Bronchial epithelial cell (primary cell): ENCODE measurements at regions not wholly inside any gene's neighbourhood (a gene's known extent, or its start where the extent isn't known, plus 50 kb on each side); places are given as distances from the start of the nearest gene placed in this dataset.

Experiments
- DNase-seq: peaks from one replicate; pipeline ENCODE4 v3.0.0-alpha.2; 2010; ENCODE audit warnings: low read depth
- FAIRE-seq: peaks from 2 replicates; lab custom pipeline; 2011; peaks lifted over from hg19 to GRCh38; lab: Jason Lieb, UNC
- H3K27me3 ChIP-seq: 2 replicates; pipeline ENCODE4 v1.5.1; 2011; ENCODE audit warnings: low read length; ENCODE audit not compliant: control insufficient read depth, insufficient read depth
- H3K36me3 ChIP-seq: 2 replicates; pipeline ENCODE4 v1.5.1; 2011; ENCODE audit warnings: low read length; ENCODE audit not compliant: control insufficient read depth, insufficient read depth
- H3K4me3 ChIP-seq: 2 replicates; pipeline ENCODE4 v1.5.1; 2011; ENCODE audit warnings: mild to moderate bottlenecking, low read depth, low read length, control low read depth
- TF ChIP-seq, protein P1 (sequence below): IDR thresholded peaks from 2 replicates; pipeline ENCODE4 v1.5.1; 2011; ENCODE audit warnings: mild to moderate bottlenecking, moderate library complexity, low read length, control low read depth, inconsistent platforms; ENCODE audit not compliant: insufficient read depth, severe bottlenecking

DNA sequence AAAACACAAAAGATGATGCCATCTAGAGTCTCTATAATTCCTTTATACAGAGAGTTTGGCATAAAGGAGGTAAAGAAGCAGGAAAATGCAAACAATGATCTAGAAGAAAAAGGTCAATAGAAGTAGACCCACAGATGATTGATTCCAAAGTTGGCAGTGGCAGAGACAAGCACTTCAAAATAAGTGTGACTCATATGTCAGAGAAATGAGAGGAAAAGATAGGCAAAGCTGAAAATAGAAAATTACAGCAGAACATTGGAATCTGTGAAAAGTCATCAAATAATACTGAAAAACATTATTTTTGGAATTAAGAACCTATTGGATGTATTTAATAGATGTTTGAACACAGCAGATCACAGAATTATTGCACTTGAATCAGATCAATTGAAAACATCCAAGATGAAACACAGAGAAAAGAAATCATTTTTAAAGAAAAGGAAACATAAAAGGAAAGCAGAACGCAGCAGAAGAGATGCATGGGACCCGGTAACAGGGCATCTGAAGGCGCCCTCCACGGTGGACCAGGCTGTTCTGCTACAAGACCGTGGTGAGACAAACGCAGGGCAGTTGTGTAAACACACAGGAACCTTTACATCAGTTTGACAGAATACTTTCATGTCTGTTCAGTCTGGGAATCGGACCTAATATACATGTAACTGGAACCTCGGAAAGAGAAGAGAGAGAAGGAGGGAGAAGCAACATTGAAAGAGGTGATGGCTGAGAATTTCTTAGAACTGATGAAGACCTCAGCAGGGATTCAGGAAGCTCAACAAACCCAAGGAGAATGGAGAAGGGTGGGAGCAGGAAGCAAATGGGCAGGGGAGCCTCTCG lies 74.6 kb upstream of the GPC1 start:
- Histone ChIP-seq H3K36me3 (no peaks in the 10 kb centered on the region), H3K4me3 (no peak overlapping the region), H3K27me3 (no peaks in the 10 kb centered on the region)
- TF ChIP-seq, protein P1, sequence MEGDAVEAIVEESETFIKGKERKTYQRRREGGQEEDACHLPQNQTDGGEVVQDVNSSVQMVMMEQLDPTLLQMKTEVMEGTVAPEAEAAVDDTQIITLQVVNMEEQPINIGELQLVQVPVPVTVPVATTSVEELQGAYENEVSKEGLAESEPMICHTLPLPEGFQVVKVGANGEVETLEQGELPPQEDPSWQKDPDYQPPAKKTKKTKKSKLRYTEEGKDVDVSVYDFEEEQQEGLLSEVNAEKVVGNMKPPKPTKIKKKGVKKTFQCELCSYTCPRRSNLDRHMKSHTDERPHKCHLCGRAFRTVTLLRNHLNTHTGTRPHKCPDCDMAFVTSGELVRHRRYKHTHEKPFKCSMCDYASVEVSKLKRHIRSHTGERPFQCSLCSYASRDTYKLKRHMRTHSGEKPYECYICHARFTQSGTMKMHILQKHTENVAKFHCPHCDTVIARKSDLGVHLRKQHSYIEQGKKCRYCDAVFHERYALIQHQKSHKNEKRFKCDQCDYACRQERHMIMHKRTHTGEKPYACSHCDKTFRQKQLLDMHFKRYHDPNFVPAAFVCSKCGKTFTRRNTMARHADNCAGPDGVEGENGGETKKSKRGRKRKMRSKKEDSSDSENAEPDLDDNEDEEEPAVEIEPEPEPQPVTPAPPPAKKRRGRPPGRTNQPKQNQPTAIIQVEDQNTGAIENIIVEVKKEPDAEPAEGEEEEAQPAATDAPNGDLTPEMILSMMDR, result no peak
- no peak for DNase-seq
- FAIRE-seq, result no peak

DNA sequence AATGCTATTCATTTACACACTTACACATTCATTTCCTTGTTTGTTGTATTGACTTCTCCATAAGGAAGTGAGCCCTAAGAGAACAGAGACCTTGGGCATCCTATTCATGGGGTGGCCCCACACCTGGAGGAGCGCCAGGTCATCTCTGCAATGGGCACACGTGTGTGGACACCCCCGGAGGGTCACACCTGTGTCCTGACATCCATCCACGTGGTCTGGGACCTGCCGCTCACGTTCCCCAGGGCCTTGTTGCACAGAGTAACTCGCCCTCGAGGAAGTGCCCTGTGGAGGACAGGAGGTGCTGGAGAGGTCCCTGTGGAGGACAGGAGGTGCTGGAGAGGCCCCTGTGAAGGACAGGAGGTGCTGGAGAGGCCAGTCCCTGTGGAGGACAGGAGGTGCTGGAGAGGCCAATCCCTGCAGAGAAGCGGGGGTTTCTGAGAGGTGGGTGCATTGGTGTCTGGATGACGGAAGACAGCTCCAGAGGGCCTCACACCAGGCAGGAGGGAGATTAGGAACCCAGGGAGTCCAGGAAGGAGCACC lies 73.2 kb upstream of the GPC1 start:
- Histone ChIP-seq H3K27me3 (no peaks in the 10 kb centered on the region), H3K4me3 (no peak overlapping the region), H3K36me3 (no peaks in the 10 kb centered on the region)
- DNase-seq (no peak), FAIRE-seq (no peak)
- TF ChIP-seq, protein P1, result no peak

DNA sequence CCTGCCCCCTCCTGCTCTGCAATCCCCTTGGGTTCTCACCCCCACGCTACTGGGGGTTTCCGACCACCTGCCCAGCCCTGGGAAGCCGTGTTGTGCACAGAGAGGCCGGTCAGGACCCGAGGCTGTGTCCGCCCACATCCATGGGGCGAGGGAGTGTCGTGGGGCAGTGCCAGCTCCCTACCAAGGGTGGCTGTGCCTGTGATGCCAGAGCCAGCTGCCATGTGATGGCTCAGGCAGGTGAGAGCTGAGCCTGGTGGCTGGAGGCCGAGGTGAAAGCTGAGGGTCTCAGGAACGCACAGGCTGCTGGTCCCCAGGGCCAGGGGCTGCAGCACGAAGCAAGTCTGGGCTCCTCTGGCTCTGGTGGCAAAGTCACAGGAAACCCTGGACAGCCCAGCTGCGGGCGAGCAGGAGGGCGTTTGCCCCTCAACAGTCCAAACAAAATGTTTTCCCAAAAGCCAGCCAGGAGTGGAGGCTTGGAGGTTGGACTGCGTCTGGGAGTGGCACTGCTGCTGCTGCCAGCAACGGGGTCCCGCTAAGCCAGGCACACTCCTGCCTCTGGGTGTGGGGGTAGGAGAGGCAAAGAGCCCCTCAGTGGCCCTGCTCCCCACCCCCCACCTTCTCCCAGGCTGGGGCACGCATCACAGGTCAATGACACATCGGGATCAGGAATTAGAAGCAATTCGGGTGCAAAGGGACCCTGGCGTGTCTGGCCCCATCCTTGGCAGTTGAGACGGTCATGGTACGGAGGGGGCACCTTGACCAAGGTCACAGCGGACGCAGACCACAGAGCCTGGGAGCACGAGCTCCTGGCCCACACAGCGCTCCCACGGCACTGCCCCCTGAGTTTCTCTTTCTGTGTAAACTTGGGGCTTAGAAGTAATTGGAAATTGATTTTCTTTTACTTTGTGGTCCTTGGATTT lies 72.4 kb upstream of the GPC1 start:
- Histone ChIP-seq H3K36me3 (no peaks in the 10 kb centered on the region), H3K27me3 (no peaks in the 10 kb centered on the region), H3K4me3 (no peak overlapping the region)
- FAIRE-seq (no peak), DNase-seq (no peak)
- TF ChIP-seq, protein P1, result no peak

DNA sequence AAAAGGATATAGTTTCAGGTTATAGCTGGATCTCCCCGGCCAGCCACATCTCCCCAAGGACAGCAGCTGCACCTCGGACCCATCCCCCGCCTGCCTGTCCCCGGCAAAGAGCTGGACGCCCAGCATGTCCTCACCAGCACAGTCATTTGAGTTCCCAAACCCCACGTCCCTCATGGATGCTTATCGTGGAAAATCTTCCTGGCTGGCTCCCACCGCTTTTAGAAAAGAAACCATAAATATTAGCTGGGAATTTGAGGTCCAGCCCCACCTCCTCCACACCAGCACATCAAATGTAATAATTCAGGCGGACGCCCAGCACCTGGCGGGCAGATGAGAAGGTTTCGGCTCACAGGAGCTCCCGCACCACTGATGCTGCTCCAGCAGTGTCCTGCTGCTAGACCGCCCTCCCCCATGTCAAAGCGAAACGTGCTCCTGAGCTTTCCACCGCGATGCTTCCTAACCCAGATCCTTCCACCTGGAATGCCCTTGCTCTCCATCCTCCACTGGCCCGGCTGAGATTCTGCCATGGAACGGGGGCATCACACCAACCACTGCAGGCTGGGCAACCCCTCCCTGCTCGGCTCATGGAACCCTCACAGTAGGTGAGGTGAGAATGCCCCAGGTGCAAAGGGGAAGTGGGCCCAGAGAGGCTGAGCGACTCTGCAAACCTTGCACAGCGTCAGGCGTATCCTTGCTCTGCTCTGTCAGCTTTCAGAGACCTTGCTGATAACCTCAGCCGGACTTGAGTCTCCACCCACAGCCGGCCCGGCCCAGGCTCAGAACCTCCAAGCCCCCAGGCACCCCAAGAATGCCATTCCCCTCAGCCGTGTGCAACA lies 71.5 kb upstream of the GPC1 start:
- DNase-seq (no peak), FAIRE-seq (no peak)
- H3K27me3 ChIP-seq, result no peaks in the 10 kb centered on the region
- H3K36me3 ChIP-seq, result no peaks in the 10 kb centered on the region
- H3K4me3 ChIP-seq, result no peak overlapping the region
- TF ChIP-seq, protein P1, result no peak

DNA sequence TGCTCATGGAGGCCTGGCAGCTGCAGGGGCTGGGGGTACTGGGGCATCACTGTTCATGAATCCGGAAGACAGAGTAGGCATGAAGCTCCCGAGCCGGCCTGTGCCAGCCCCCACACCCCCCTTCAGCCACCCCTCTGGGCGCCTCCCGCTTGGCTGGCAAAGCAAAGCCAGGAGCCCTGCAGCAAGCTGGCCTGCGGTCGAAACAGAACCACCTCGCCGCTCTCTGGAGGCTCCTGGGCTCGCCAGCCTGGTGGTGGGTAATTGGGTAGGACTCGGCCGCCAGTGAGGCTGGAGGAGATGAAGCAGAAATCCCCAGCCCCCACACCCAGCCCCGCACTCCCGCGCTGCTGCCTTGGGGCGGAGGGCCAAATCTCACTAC lies 70.9 kb upstream of the GPC1 start:
- FAIRE-seq (no peak), DNase-seq (no peak)
- no peak overlapping the region for H3K4me3 ChIP-seq
- TF ChIP-seq, protein P1, result no peak
- no peaks in the 10 kb centered on the region for H3K27me3 ChIP-seq
- no peaks in the 10 kb centered on the region for H3K36me3 ChIP-seq
